Astrocyte (in vitro differentiated cells and primary cell): ENCODE measurements at regions not wholly inside any gene's neighbourhood (a gene's known extent, or its start where the extent isn't known, plus 50 kb on each side); places are given as distances from the start of the nearest gene placed in this dataset.

Source experiments
- DNase-seq: peaks from one replicate; pipeline ENCODE4 v3.0.0-alpha.2; 2010; ENCODE audit warnings: low read depth
- FAIRE-seq: peaks from 2 replicates; lab custom pipeline; 2011; peaks lifted over from hg19 to GRCh38; lab: Jason Lieb, UNC
- H2AFZ ChIP-seq: 2 replicates; pipeline ENCODE4 v1.6.0; 2012; ENCODE audit warnings: low read depth, low read length, inconsistent platforms
- H3K27ac ChIP-seq: 2 replicates; pipeline ENCODE4 v1.5.1; 2011; ENCODE audit warnings: low read depth, low read length, inconsistent platforms
- H3K27me3 ChIP-seq: 2 replicates; pipeline ENCODE4 v1.6.0; 2011; ENCODE audit warnings: low read length, inconsistent platforms; ENCODE audit not compliant: insufficient read depth
- H3K36me3 ChIP-seq: 2 replicates; pipeline ENCODE4 v1.5.1; 2011; ENCODE audit warnings: low read length, inconsistent platforms; ENCODE audit not compliant: insufficient read depth
- H3K4me1 ChIP-seq: 2 replicates; pipeline ENCODE4 v1.5.1; 2011; ENCODE audit warnings: low read length, inconsistent platforms; ENCODE audit not compliant: insufficient read depth
- H3K4me2 ChIP-seq: 2 replicates; pipeline ENCODE4 v1.6.0; 2012; ENCODE audit warnings: low read length, inconsistent platforms
- H3K4me3 ChIP-seq: 2 replicates; pipeline ENCODE4 v1.5.1; 2011; ENCODE audit warnings: low read depth, mild to moderate bottlenecking, low read length, inconsistent platforms; ENCODE audit not compliant: insufficient read depth
- H3K79me2 ChIP-seq: 2 replicates; pipeline ENCODE4 v1.6.0; 2012; ENCODE audit warnings: mild to moderate bottlenecking, low read length, inconsistent platforms; ENCODE audit not compliant: insufficient read depth
- H3K9ac ChIP-seq: 2 replicates; pipeline ENCODE4 v1.6.0; 2012; ENCODE audit warnings: mild to moderate bottlenecking, low read length, inconsistent platforms
- H3K9me3 ChIP-seq: 2 replicates; pipeline ENCODE4 v1.5.1; 2012; ENCODE audit warnings: low read depth, mild to moderate bottlenecking, low read length, inconsistent platforms; ENCODE audit not compliant: insufficient read depth
- H4K20me1 ChIP-seq: 2 replicates; pipeline ENCODE4 v1.6.0; 2012; ENCODE audit warnings: low read length, inconsistent platforms; ENCODE audit not compliant: insufficient read depth
- H3K27ac Mint-ChIP-seq: one replicate; pipeline ENCODE4 v1.8.0; 2021; ENCODE audit warnings: mild to moderate bottlenecking, mixed read lengths; ENCODE audit not compliant: unreplicated experiment
- H3K27me3 Mint-ChIP-seq: one replicate; pipeline ENCODE4 v1.8.0; 2021; ENCODE audit warnings: low read depth, mixed read lengths; ENCODE audit not compliant: unreplicated experiment
- H3K36me3 Mint-ChIP-seq: one replicate; pipeline ENCODE4 v1.8.0; 2021; ENCODE audit warnings: low read depth, mixed read lengths; ENCODE audit not compliant: unreplicated experiment
- H3K4me1 Mint-ChIP-seq: one replicate; pipeline ENCODE4 v1.8.0; 2021; ENCODE audit warnings: low read depth, mixed read lengths; ENCODE audit not compliant: unreplicated experiment
- H3K4me3 Mint-ChIP-seq: one replicate; pipeline ENCODE4 v1.8.0; 2021; ENCODE audit warnings: mild to moderate bottlenecking, moderate library complexity, mixed read lengths; ENCODE audit not compliant: unreplicated experiment
- H3K9me3 Mint-ChIP-seq: one replicate; pipeline ENCODE4 v1.8.0; 2021; ENCODE audit warnings: mild to moderate bottlenecking, mixed read lengths; ENCODE audit not compliant: unreplicated experiment
- EZH2 ChIP-seq: IDR thresholded peaks from 2 replicates; pipeline ENCODE4 v1.6.1; 2012; ENCODE audit warnings: mild to moderate bottlenecking, low read length, inconsistent platforms; ENCODE audit not compliant: insufficient read depth
- TF ChIP-seq, protein P1 (sequence below): IDR thresholded peaks from 2 replicates; pipeline ENCODE4 v1.5.1; 2011; ENCODE audit warnings: low read depth, mild to moderate bottlenecking, inconsistent platforms, low read length, moderate library complexity; ENCODE audit not compliant: insufficient read depth

DNA sequence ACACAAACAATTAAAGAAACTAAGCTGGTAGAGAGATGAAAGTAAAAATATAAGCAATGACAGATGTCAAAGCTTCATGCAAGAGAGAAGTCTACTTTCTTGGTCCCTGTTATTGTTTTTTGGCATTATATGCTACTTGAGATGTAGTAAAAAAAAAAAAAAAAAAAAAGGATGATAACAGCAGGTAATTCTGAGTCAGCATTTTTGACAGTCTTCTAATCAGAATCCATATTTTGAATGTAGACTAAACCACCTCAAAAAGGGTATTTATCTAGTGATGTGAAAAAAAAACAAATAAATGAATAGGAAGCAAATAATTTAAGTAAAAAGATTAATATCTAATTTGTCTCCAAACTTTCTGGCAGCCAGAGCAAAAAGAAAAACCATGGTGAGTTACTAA, 422.2 kb upstream of the CPEB2 start:
- FAIRE-seq, result no peak
- no peak overlapping the region for H3K9ac ChIP-seq
- no peak overlapping the region for H3K4me2 ChIP-seq
- Mint-ChIP-seq H3K27ac (no peak overlapping the region), H3K27me3 (no peaks in the 10 kb centered on the region), H3K4me3 (no peak overlapping the region), H3K36me3 (no peaks in the 10 kb centered on the region), H3K4me1 (peaks cover 2% of the 10 kb centered on the region), H3K9me3 (no peaks in the 10 kb centered on the region)
- no peaks in the 10 kb centered on the region for H3K36me3 ChIP-seq
- no peak overlapping the region for H3K4me3 ChIP-seq
- no peak overlapping the region for H2AFZ ChIP-seq
- DNase-seq, result no peak
- H4K20me1 ChIP-seq, result no peaks in the 10 kb centered on the region
- no peaks in the 10 kb centered on the region for H3K27me3 ChIP-seq
- H3K9me3 ChIP-seq, result no peaks in the 10 kb centered on the region
- H3K4me1 ChIP-seq, result no peaks in the 10 kb centered on the region
- no peaks in the 10 kb centered on the region for H3K79me2 ChIP-seq
- no peak overlapping the region for H3K27ac ChIP-seq
- TF ChIP-seq, protein P1, sequence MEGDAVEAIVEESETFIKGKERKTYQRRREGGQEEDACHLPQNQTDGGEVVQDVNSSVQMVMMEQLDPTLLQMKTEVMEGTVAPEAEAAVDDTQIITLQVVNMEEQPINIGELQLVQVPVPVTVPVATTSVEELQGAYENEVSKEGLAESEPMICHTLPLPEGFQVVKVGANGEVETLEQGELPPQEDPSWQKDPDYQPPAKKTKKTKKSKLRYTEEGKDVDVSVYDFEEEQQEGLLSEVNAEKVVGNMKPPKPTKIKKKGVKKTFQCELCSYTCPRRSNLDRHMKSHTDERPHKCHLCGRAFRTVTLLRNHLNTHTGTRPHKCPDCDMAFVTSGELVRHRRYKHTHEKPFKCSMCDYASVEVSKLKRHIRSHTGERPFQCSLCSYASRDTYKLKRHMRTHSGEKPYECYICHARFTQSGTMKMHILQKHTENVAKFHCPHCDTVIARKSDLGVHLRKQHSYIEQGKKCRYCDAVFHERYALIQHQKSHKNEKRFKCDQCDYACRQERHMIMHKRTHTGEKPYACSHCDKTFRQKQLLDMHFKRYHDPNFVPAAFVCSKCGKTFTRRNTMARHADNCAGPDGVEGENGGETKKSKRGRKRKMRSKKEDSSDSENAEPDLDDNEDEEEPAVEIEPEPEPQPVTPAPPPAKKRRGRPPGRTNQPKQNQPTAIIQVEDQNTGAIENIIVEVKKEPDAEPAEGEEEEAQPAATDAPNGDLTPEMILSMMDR, result no peak

DNA sequence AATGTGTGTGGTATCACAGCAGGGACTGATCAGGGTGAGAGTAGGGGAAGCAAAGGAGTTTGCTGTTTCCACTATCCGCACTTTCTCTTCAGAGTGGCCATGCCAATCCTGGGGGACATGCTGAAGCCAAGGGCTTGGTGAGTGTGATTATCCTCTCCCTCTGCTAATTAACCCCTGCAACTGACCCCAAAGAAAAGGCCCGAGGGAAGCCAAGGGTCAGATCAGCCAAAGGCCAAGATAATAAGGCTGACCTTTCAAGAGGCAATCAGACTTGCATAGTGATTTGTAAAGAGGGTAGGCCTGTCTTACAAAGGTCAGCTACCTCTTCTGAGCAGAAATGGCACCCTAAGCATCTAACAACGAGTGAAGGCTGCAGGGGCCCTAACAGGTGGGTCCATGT, 420.5 kb upstream of the CPEB2 start:
- H3K9me3 ChIP-seq, result no peaks in the 10 kb centered on the region
- H3K27me3 ChIP-seq, result no peaks in the 10 kb centered on the region
- H3K27ac ChIP-seq, result no peak overlapping the region
- no peak overlapping the region for H3K9ac ChIP-seq
- no peak overlapping the region for H3K4me3 ChIP-seq
- no peaks in the 10 kb centered on the region for H3K27me3 Mint-ChIP-seq
- no peak overlapping the region for H3K4me3 Mint-ChIP-seq
- H3K36me3 Mint-ChIP-seq, result no peaks in the 10 kb centered on the region
- H2AFZ ChIP-seq, result no peak overlapping the region
- no peak overlapping the region for H3K4me2 ChIP-seq
- H3K79me2 ChIP-seq, result no peaks in the 10 kb centered on the region
- no peaks in the 10 kb centered on the region for H3K9me3 Mint-ChIP-seq
- H3K4me1 ChIP-seq, result no peaks in the 10 kb centered on the region
- H3K36me3 ChIP-seq, result no peaks in the 10 kb centered on the region
- H3K4me1 Mint-ChIP-seq, result peaks cover 2% of the 10 kb centered on the region
- H3K27ac Mint-ChIP-seq, result no peak overlapping the region
- no peak for TF ChIP-seq EZH2
- TF ChIP-seq, protein P1, result no peak
- FAIRE-seq (no peak), DNase-seq (no peak)
- no peaks in the 10 kb centered on the region for H4K20me1 ChIP-seq

DNA sequence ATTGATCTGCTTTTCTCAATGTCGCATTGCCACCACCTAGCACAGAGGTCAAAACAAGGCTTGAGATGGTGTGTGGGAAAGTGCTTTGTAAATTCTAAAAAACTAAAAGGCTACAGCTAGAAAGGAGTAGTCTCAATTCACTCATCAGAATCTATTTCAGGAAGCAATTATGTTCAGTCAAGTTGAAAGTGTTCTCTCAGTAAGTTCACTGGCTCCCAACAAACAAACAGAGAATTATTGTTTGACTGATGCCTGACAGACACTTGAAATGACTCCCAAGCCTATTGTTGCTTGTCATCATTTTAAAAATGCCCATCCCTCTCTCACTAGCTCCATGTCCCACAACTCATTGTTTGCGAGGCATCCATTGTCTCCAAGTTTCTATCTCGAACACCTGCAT, 419.6 kb upstream of the CPEB2 start:
- H3K4me3 ChIP-seq, result no peak overlapping the region
- Mint-ChIP-seq H3K9me3 (no peaks in the 10 kb centered on the region), H3K4me3 (no peak overlapping the region), H3K27me3 (no peaks in the 10 kb centered on the region), H3K36me3 (no peaks in the 10 kb centered on the region), H3K27ac (no peak overlapping the region), H3K4me1 (peaks cover 2% of the 10 kb centered on the region)
- H3K4me2 ChIP-seq, result no peak overlapping the region
- no peaks in the 10 kb centered on the region for H4K20me1 ChIP-seq
- no peaks in the 10 kb centered on the region for H3K36me3 ChIP-seq
- H3K9ac ChIP-seq, result no peak overlapping the region
- H3K27ac ChIP-seq, result no peak overlapping the region
- no peaks in the 10 kb centered on the region for H3K79me2 ChIP-seq
- FAIRE-seq, result no peak
- TF ChIP-seq, protein P1, result no peak
- TF ChIP-seq EZH2, result no peak
- no peaks in the 10 kb centered on the region for H3K4me1 ChIP-seq
- H3K9me3 ChIP-seq, result no peaks in the 10 kb centered on the region
- no peak overlapping the region for H2AFZ ChIP-seq
- DNase-seq, result no peak
- no peaks in the 10 kb centered on the region for H3K27me3 ChIP-seq
